SK-N-SH treated with all-trans-retinoic acid at 6 μM for 48 hours (cell line): ENCODE measurements at regions not wholly inside any gene's neighbourhood (a gene's known extent, or its start where the extent isn't known, plus 50 kb on each side); places are given as distances from the start of the nearest gene placed in this dataset.

ENCODE experiments used
- ARNTL ChIP-seq: fragments of 450-650 bp; formaldehyde crosslinking; IDR thresholded peaks from 2 replicates; pipeline ENCODE4 v1.5.0; 2020; ENCODE audit warnings: low read depth, mild to moderate bottlenecking, moderate library complexity, borderline replicate concordance
- ESRRG ChIP-seq: fragments of 250-450 bp; sonication (Bioruptor Pico); IDR thresholded peaks from 2 replicates; pipeline ENCODE4 v1.6.1; 2021; ENCODE audit warnings: mild to moderate bottlenecking
- GLIS3 ChIP-seq: fragments of 250-450 bp; sonication (Bioruptor Pico); IDR thresholded peaks from 2 replicates; pipeline ENCODE4 v1.5.0; 2020; ENCODE audit warnings: mild to moderate bottlenecking, moderate library complexity
- RARB ChIP-seq: fragments of 250-450 bp; sonication (Bioruptor Pico); IDR thresholded peaks from 2 replicates; pipeline ENCODE4 v1.8.0; 2021; ENCODE audit warnings: mild to moderate bottlenecking, moderate library complexity
- SNAI2 ChIP-seq: fragments of 250-450 bp; sonication (Bioruptor Pico); IDR thresholded peaks from 2 replicates; pipeline ENCODE4 v1.5.0; 2020; ENCODE audit warnings: mild to moderate bottlenecking, moderate library complexity
- TOX ChIP-seq: fragments of 250-450 bp; sonication (Bioruptor Pico); IDR thresholded peaks from 2 replicates; pipeline ENCODE4 v1.8.0; 2021; ENCODE audit warnings: mild to moderate bottlenecking, moderate library complexity, borderline replicate concordance
- ZFP3 ChIP-seq: fragments of 250-450 bp; sonication (Bioruptor Pico); IDR thresholded peaks from 2 replicates; pipeline ENCODE4 v1.5.0; 2020; ENCODE audit warnings: mild to moderate bottlenecking, moderate library complexity
- ZFP30 ChIP-seq: fragments of 450-650 bp; formaldehyde crosslinking; IDR thresholded peaks from 2 replicates; pipeline ENCODE4 v1.5.0; 2022; ENCODE audit warnings: mild to moderate bottlenecking, moderate library complexity
- TF ChIP-seq, protein P1 (sequence below): fragments of 250-450 bp; sonication (Bioruptor Pico); IDR thresholded peaks from 2 replicates; pipeline ENCODE4 v1.8.0; 2021; ENCODE audit warnings: low read depth, mild to moderate bottlenecking, moderate library complexity, borderline replicate concordance
- TF ChIP-seq, protein P2 (sequence below): fragments of 250-450 bp; sonication (Bioruptor Pico); IDR thresholded peaks from 2 replicates; pipeline ENCODE4 v1.8.0; 2020; ENCODE audit warnings: mild to moderate bottlenecking, moderate library complexity, borderline replicate concordance
- TF ChIP-seq, protein P3 (sequence below): fragments of 250-450 bp; sonication (Bioruptor Pico); IDR thresholded peaks from 2 replicates; pipeline ENCODE4 v1.5.1; 2020; ENCODE audit warnings: low read depth, mild to moderate bottlenecking, moderate library complexity
- TF ChIP-seq, protein P4 (sequence below): fragments of 250-450 bp; sonication (Bioruptor Pico); IDR thresholded peaks from 2 replicates; pipeline ENCODE4 v1.5.1; 2021; ENCODE audit warnings: mild to moderate bottlenecking, moderate library complexity

DNA sequence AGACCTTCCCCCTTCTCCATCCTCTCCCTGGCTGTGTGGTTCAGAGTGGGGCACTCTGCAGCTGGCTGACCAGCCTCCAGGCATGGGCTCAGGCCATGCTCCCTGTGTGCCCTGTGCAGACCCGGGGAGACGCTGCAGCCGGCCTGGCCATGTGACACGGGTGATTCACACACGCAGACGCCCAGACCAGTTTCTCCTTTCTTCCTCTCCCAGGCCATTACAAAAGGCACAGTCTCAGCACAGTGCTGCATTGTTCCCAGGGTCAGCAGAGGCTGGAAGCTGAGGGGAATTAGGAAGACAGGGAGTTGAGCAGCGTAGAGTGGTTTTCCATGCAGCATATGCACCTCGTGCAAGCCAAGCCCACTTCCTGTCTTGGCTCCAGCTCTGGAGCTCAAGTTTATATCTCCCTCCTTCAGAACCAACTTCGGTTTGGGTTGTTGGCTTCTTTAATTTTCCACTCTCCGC is 288.5 kb downstream of the TNS1 start:
- no peak for TF ChIP-seq TOX (CRISPR knock-in tag)
- TF ChIP-seq, protein P1, sequence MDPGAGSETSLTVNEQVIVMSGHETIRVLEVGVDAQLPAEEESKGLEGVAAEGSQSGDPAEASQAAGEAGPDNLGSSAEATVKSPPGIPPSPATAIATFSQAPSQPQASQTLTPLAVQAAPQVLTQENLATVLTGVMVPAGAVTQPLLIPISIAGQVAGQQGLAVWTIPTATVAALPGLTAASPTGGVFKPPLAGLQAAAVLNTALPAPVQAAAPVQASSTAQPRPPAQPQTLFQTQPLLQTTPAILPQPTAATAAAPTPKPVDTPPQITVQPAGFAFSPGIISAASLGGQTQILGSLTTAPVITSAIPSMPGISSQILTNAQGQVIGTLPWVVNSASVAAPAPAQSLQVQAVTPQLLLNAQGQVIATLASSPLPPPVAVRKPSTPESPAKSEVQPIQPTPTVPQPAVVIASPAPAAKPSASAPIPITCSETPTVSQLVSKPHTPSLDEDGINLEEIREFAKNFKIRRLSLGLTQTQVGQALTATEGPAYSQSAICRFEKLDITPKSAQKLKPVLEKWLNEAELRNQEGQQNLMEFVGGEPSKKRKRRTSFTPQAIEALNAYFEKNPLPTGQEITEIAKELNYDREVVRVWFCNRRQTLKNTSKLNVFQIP (CRISPR knock-in tag), result no peak
- TF ChIP-seq, protein P2, sequence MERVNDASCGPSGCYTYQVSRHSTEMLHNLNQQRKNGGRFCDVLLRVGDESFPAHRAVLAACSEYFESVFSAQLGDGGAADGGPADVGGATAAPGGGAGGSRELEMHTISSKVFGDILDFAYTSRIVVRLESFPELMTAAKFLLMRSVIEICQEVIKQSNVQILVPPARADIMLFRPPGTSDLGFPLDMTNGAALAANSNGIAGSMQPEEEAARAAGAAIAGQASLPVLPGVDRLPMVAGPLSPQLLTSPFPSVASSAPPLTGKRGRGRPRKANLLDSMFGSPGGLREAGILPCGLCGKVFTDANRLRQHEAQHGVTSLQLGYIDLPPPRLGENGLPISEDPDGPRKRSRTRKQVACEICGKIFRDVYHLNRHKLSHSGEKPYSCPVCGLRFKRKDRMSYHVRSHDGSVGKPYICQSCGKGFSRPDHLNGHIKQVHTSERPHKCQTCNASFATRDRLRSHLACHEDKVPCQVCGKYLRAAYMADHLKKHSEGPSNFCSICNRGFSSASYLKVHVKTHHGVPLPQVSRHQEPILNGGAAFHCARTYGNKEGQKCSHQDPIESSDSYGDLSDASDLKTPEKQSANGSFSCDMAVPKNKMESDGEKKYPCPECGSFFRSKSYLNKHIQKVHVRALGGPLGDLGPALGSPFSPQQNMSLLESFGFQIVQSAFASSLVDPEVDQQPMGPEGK (CRISPR knock-in tag), result no peak
- TF ChIP-seq ZFP3, result no peak
- no peak for TF ChIP-seq ESRRG
- TF ChIP-seq RARB (CRISPR knock-in tag), result no peak
- TF ChIP-seq, protein P3, sequence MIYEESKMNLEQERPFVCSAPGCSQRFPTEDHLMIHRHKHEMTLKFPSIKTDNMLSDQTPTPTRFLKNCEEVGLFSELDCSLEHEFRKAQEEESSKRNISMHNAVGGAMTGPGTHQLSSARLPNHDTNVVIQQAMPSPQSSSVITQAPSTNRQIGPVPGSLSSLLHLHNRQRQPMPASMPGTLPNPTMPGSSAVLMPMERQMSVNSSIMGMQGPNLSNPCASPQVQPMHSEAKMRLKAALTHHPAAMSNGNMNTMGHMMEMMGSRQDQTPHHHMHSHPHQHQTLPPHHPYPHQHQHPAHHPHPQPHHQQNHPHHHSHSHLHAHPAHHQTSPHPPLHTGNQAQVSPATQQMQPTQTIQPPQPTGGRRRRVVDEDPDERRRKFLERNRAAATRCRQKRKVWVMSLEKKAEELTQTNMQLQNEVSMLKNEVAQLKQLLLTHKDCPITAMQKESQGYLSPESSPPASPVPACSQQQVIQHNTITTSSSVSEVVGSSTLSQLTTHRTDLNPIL (CRISPR knock-in tag), result no peak
- TF ChIP-seq, protein P4, sequence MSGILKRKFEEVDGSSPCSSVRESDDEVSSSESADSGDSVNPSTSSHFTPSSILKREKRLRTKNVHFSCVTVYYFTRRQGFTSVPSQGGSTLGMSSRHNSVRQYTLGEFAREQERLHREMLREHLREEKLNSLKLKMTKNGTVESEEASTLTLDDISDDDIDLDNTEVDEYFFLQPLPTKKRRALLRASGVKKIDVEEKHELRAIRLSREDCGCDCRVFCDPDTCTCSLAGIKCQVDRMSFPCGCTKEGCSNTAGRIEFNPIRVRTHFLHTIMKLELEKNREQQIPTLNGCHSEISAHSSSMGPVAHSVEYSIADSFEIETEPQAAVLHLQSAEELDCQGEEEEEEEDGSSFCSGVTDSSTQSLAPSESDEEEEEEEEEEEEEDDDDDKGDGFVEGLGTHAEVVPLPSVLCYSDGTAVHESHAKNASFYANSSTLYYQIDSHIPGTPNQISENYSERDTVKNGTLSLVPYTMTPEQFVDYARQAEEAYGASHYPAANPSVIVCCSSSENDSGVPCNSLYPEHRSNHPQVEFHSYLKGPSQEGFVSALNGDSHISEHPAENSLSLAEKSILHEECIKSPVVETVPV (CRISPR knock-in tag), result no peak
- TF ChIP-seq GLIS3 (CRISPR knock-in tag), result no peak
- no peak for TF ChIP-seq ARNTL (CRISPR knock-in tag)
- TF ChIP-seq ZFP30 (CRISPR knock-in tag), result no peak
- no peak for TF ChIP-seq SNAI2 (CRISPR knock-in tag)
